Pancreas (tissue), 10 donors: ENCODE measurements at regions not wholly inside any gene's neighbourhood (a gene's known extent, or its start where the extent isn't known, plus 50 kb on each side); places are given as distances from the start of the nearest gene placed in this dataset.

Experiments
- ATAC-seq, 4 donors: fragments of 200-7000 bp; cut with Tn5 transposase; one replicate each; pipeline versions ENCODE4 v1.8.0 to v1.9.1; 2020; ENCODE audit warnings: mild to moderate bottlenecking in 4 of 4, moderate library complexity in 4 of 4
- DNase-seq, 6 donors: peaks; one replicate each; pipeline ENCODE4 v3.0.0-alpha.2; 2020
- FAIRE-seq: peaks from 2 replicates; lab custom pipeline; 2012; peaks lifted over from hg19 to GRCh38; lab: Jason Lieb, UNC
- H3K27ac ChIP-seq, 4 donors: fragments of 200-600 bp; sonication (generic); 1 replicate in 3 of 4; 2 replicates in 1 of 4; pipeline versions ENCODE4 v1.5.0 to v1.8.0; 2020
- H3K27me3 ChIP-seq, 4 donors: fragments of 200-600 bp; one replicate each; pipeline ENCODE4 v1.8.0; 2021
- H3K36me3 ChIP-seq, 3 donors: fragments of 200-600 bp; sonication (generic) in 1 of 3; one replicate each; pipeline versions ENCODE4 v1.5.0 to v1.8.0; 2020 to 2021
- H3K4me1 ChIP-seq, 3 donors: fragments of 200-600 bp; one replicate each; pipeline ENCODE4 v1.8.0; 2021
- H3K4me3 ChIP-seq, 4 donors: fragments of 200-600 bp; sonication (generic) in 2 of 4; one replicate each; pipeline versions ENCODE4 v1.5.0 to v1.8.0; 2020 to 2021
- H3K9me3 ChIP-seq, 4 donors: fragments of 200-600 bp; one replicate each; pipeline ENCODE4 v1.8.0; 2021
- WGBS, 2 donors: extraction: QIAGEN DNeasy Blood & Tissue Kit; methylation state at CpG; one replicate each; pipeline ENCODE4 v1.1.7; 2013; 5-methylcytosine and 5-hydroxymethylcytosine counted together
- intact Hi-C, 3 donors: fragments of 100-400 bp; cut with DNase I; formaldehyde crosslinking; loops; one replicate each; pipeline versions ENCODE4 v1.11.1 to v1.14.2; 2022
- TF ChIP-seq, protein P1 (sequence below), 4 donors: fragments of 200-600 bp; sonication (generic) in 3 of 4; IDR thresholded peaks; one replicate each; pipeline versions ENCODE4 v1.5.0 to v1.8.0; 2021; ENCODE audit warnings: antibody characterized with exemption in 4 of 4
- donor health status: healthy with polysubstance abuse.
- donor health status: DM: no; HTN: no; CAD: no; lungs with moderate emphysema.
- donor health status: DM: no; HTN: no; CAD: no.
- donor health status: control.
- donor health status: control.
- donor health status: Bipolar disorder and iron deficiency.
- donor health status: DM: yes; HTN: yes; CAD: no.
- donor health status: DM: no; HTN: no; CAD: no.
- donor health status: DM: no; HTN: no; CAD: no.
- donor health status: DM: yes; HTN: yes; CAD: no.

DNA sequence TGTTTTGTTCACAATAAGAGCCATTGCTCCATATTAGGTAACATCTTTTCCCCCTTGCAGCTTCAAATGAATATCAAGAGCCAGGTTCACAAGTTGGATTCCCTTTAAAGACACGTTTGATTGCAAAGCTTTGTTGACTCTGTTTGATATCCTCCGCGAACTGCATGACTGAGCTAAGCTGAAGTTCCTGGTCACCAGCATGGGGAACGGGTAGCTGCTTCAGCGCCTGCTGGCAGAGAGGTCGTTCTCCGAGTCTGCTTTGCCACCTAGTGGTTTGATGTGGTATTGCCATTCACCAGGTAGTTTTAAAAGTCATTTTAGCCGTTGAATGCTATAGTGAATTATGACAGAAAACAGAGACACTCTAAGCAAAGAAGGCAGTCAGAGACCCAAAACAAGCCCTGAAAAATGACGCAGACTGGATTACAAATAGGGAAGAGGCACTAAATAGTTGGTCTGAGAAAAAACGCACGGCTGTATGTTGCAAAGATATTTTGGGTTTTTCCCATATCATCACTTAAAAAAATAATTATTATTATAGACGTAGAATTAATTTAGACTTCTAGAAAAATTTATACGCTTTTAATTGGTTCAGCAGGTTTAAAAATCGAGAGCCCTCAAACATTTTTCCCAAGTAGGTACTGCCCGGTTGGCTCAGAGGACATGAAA lies 193.5 kb upstream of the FMN2 start:
- H3K4me3 ChIP-seq, result peak overlapping the region in 1 of 4 donors; percentile 22
- no peak overlapping the region for H3K27ac ChIP-seq
- H3K36me3 ChIP-seq, result no peaks in the 10 kb centered on the region
- peaks cover 9 to 14% (median 11%) of the 10 kb centered on the region in 3 donors for H3K4me1 ChIP-seq
- FAIRE-seq, result peak; percentile 78
- H3K9me3 ChIP-seq, result no peaks in the 10 kb centered on the region
- peak; percentile 70 to 85 (median 79) for DNase-seq
- WGBS, 2 donors, result 15 to 16% methylated on average over 15 of the region's 15 CpGs
- H3K27me3 ChIP-seq, result no peaks in the 10 kb centered on the region
- intact Hi-C loops, result loop anchor here in 1 of 3 donors (10.0 kb wide), 1 partner anchor 493 kb away; no protein-coding TSS in a partner anchor
- ATAC-seq, result peak; percentile 88 to 98 (median 97)
- TF ChIP-seq, protein P1, sequence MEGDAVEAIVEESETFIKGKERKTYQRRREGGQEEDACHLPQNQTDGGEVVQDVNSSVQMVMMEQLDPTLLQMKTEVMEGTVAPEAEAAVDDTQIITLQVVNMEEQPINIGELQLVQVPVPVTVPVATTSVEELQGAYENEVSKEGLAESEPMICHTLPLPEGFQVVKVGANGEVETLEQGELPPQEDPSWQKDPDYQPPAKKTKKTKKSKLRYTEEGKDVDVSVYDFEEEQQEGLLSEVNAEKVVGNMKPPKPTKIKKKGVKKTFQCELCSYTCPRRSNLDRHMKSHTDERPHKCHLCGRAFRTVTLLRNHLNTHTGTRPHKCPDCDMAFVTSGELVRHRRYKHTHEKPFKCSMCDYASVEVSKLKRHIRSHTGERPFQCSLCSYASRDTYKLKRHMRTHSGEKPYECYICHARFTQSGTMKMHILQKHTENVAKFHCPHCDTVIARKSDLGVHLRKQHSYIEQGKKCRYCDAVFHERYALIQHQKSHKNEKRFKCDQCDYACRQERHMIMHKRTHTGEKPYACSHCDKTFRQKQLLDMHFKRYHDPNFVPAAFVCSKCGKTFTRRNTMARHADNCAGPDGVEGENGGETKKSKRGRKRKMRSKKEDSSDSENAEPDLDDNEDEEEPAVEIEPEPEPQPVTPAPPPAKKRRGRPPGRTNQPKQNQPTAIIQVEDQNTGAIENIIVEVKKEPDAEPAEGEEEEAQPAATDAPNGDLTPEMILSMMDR (IDR thresholded peaks at IDR 0.05), result peak; percentile 88 to 92 (median 90)

DNA sequence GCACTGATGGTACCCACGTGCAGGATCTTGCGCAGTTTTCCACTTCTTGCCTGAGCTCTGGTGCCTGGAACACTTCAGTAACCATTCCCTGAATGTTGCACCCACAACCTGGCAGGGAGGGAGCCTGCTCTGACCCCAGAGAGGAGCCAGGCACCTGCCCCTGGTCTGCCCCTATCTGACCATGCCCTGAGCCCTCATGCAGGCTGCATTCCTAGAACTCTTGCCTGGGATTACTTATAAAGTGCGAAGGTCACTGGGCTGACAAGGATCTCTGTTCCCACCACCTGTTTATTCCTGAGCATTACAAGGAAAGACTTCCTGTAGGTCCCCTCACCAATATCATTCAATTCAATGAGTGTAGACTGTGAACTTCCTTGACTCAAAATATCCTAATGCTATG lies 191.9 kb upstream of the FMN2 start:
- no peaks in the 10 kb centered on the region for H3K9me3 ChIP-seq
- no peak overlapping the region for H3K4me3 ChIP-seq
- TF ChIP-seq, protein P1 (IDR thresholded peaks at IDR 0.05), result no peak
- H3K36me3 ChIP-seq, result no peaks in the 10 kb centered on the region
- H3K4me1 ChIP-seq, result peaks cover 6 to 11% (median 9%) of the 10 kb centered on the region in 3 donors
- no peak for ATAC-seq
- 74 to 79% methylated on average over 3 of the region's 3 CpGs for whole genome bisulfite sequencing, 2 donors
- no peaks in the 10 kb centered on the region for H3K27me3 ChIP-seq
- FAIRE-seq, result no peak
- intact Hi-C loops, result loop anchor here in 1 of 3 donors (10.0 kb wide), 1 partner anchor 495 kb away; no protein-coding TSS in a partner anchor
- H3K27ac ChIP-seq, result no peak overlapping the region
- no peak for DNase-seq

DNA sequence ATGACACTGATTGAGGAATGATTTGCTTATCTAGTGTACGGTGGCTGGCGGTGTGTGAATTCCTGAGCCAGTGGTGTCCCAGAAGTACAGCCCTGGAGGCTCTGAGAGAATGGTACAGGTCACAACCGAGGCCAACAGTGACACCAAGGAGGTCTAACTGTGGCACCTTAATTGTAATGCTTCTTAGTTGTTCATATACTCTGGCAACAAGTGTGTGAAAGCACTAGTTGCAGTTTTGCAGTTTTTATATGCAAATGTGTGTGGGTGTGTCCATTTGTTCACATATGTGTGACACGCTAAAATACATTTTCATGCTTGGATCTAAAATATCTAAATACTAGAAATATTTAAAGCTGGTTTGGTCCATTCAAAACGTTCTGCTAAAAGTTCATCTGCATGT lies 185.3 kb upstream of the FMN2 start:
- intact Hi-C loops, result no loop called here
- DNase-seq (no peak), ATAC-seq (no peak), FAIRE-seq (no peak)
- Histone ChIP-seq H3K4me3 (no peak overlapping the region), H3K4me1 (no peaks in the 10 kb centered on the region), H3K36me3 (peaks cover 0 to 9% (median 0%) of the 10 kb centered on the region in 3 donors), H3K27ac (no peak overlapping the region), H3K27me3 (no peaks in the 10 kb centered on the region), H3K9me3 (no peaks in the 10 kb centered on the region)
- TF ChIP-seq, protein P1 (IDR thresholded peaks at IDR 0.05), result no peak
- 63 to 64% methylated on average over 5 of the region's 5 CpGs for WGBS, 2 donors

DNA sequence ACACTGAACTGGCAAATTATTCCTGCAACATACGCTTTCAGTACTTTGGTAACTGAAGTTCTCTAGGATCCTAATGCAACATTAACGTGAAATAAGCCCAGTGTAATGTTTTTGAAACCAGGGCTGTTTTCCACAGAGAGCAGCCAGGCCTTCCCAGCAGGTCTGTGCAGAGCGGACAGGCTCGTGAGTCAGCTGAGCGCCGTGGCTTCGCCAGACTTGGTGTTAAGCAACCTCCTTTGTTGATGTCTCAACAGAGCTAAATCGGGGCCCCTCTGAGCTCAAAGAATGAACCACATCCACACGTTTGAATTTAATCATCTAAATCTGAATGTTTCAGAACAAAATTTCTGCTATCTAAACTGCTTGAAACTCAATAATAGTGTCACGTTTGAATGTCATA lies 181.8 kb upstream of the FMN2 start:
- DNase-seq, result peak in 2 of 6 donors; percentile 32 to 33
- no peak for FAIRE-seq
- Histone ChIP-seq H3K27me3 (no peaks in the 10 kb centered on the region), H3K9me3 (no peaks in the 10 kb centered on the region), H3K36me3 (peaks cover 0 to 9% (median 0%) of the 10 kb centered on the region in 3 donors), H3K4me3 (no peak overlapping the region), H3K27ac (no peak overlapping the region), H3K4me1 (no peaks in the 10 kb centered on the region)
- intact Hi-C loops, result no loop called here
- TF ChIP-seq, protein P1 (IDR thresholded peaks at IDR 0.05), result no peak
- ATAC-seq, result peak in 3 of 4 donors; percentile 43 to 73 (median 72)
- 81 to 87% methylated on average over 10 of the region's 10 CpGs for WGBS, 2 donors

DNA sequence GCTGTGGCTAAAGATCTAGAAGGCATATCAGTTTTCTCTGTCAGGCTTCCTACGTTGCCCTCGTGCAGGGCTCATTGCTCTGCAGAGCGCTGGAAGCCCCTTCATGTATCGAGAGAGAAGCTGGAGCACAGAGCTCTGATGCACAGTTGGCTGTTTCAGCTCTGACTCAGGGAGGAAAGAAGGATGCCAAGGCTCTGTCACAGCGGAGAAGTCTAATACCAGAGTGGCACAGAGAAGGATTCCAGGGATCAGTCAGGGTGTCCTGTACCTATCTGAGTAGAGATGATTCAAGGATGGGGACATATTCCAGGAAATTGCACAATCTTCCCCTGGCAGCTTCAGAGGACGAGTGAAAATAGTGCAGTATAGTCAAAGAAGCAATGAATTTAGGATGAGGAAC lies 179.2 kb upstream of the FMN2 start:
- Histone ChIP-seq H3K9me3 (no peaks in the 10 kb centered on the region), H3K27me3 (no peaks in the 10 kb centered on the region), H3K4me3 (no peak overlapping the region), H3K36me3 (peaks cover 0 to 9% (median 0%) of the 10 kb centered on the region in 3 donors), H3K27ac (no peak overlapping the region), H3K4me1 (no peaks in the 10 kb centered on the region)
- WGBS, 2 donors, result 84 to 85% methylated on average over 6 of the region's 6 CpGs
- TF ChIP-seq, protein P1 (IDR thresholded peaks at IDR 0.05), result no peak
- FAIRE-seq, result no peak
- intact Hi-C loops, result no loop called here
- no peak for DNase-seq
- ATAC-seq, result no peak
